Medulla oblongata (tissue), 1 donor: ENCODE measurements at regions not wholly inside any gene's neighbourhood (a gene's known extent, or its start where the extent isn't known, plus 50 kb on each side); places are given as distances from the start of the nearest gene placed in this dataset.
A peak's percentile ranks its signal among the peaks of the same experiment; 100 is the strongest.
"Not testable (repeated sequence)": the region's sequence is repeated elsewhere in the genome, so short reads cannot be mapped to it uniquely, and the experiment has no call there.

ENCODE experiments used
- DNase-seq: peaks from one replicate; pipeline ENCODE4 v3.0.0-alpha.2; 2015; ENCODE audit errors: extremely low spot score

GRCh38 chr1:221251580-221251979, 372.3 kb downstream of the HLX start:
- no peak for DNase-seq

GRCh38 chr1:221254813-221255212, 375.6 kb downstream of the HLX start:
- no peak for DNase-seq

- DNase-seq, result no peak
These were observed 377.5 kb downstream of the HLX start for GRCh38 chr1:221256773-221257172.

- DNase-seq, result not testable (repeated sequence)
These were observed 378.3 kb downstream of the HLX start for GRCh38 chr1:221257548-221257947.

GRCh38 chr1:221262677-221263076, 383.4 kb downstream of the HLX start:
- DNase-seq, result not testable (repeated sequence)

- peak; percentile 93 for DNase-seq
These were observed 384.9 kb downstream of the HLX start for GRCh38 chr1:221263831-221264767.

GRCh38 chr1:221264848-221265247, 385.6 kb downstream of the HLX start:
- no peak for DNase-seq

- DNase-seq, result no peak
These were observed 389.1 kb downstream of the HLX start for GRCh38 chr1:221268295-221268694.

- DNase-seq, result no peak
These were observed 392.5 kb downstream of the HLX start for GRCh38 chr1:221271701-221272100.

GRCh38 chr1:221272940-221273339, 393.7 kb downstream of the HLX start:
- DNase-seq, result no peak

GRCh38 chr1:221274373-221274772, 395.1 kb downstream of the HLX start:
- DNase-seq, result no peak

- no peak for DNase-seq
These were observed 397.7 kb downstream of the HLX start for GRCh38 chr1:221276896-221277409.

- no peak for DNase-seq
These were observed 399.9 kb downstream of the HLX start for GRCh38 chr1:221279146-221279545.

- no peak for DNase-seq
These were observed 404.3 kb downstream of the HLX start for GRCh38 chr1:221283532-221283931.

- peak; percentile 72 for DNase-seq
These were observed 404.8 kb downstream of the HLX start for GRCh38 chr1:221284028-221284427.

- not testable (repeated sequence) for DNase-seq
These were observed 405.7 kb downstream of the HLX start for GRCh38 chr1:221284991-221285390.

GRCh38 chr1:221285458-221286210, 406.4 kb downstream of the HLX start:
- not testable (repeated sequence) for DNase-seq

- DNase-seq, result no peak
These were observed 407.2 kb downstream of the HLX start for GRCh38 chr1:221286399-221286798.

GRCh38 chr1:221289103-221289502, 409.9 kb downstream of the HLX start:
- DNase-seq, result no peak

- DNase-seq, result no peak
These were observed 411.4 kb downstream of the HLX start for GRCh38 chr1:221290669-221291068.

- no peak for DNase-seq
These were observed 411.9 kb downstream of the HLX start for GRCh38 chr1:221291113-221291512.

- no peak for DNase-seq
These were observed 413.4 kb downstream of the HLX start for GRCh38 chr1:221292652-221293051.

GRCh38 chr1:221294242-221294641, 415.0 kb downstream of the HLX start:
- DNase-seq, result no peak
